ENCODE measurements at regions not wholly inside any gene's neighbourhood (a gene's known extent, or its start where the extent isn't known, plus 50 kb on each side); places are given as distances from the start of the nearest gene placed in this dataset.
"Not testable (repeated sequence)": the region's sequence is repeated elsewhere in the genome, so short reads cannot be mapped to it uniquely, and the experiment has no call there.

- H3K27me3 ChIP-seq (ENCODE audit: insufficient read depth, low read depth): no peaks in the 10 kb centered on the region
- H3K4me1 ChIP-seq (ENCODE audit: low read depth, poor library complexity, severe bottlenecking): no peaks in the 10 kb centered on the region
- H3K79me2 ChIP-seq (ENCODE audit: insufficient read depth, low read depth): no peaks in the 10 kb centered on the region
- no peaks in the 10 kb centered on the region for H4K20me1 ChIP-seq (ENCODE audit: insufficient read depth)
- H3K9ac ChIP-seq: no peak overlapping the region
- no peak overlapping the region for H2AFZ ChIP-seq (ENCODE audit: low read depth)
- no peaks in the 10 kb centered on the region for H3K36me3 ChIP-seq (ENCODE audit: insufficient read depth)
- H3K27ac ChIP-seq: no peak overlapping the region
- no peak overlapping the region for H3K4me2 ChIP-seq
- TF ChIP-seq CTCF (conservative IDR thresholded peaks at IDR 0.05; ENCODE audit: low read depth, low read length): no peak
- no peak overlapping the region for H3K4me3 ChIP-seq (IDR thresholded peaks at IDR 0.05; ENCODE audit: insufficient read depth, low read depth, low read length)
Observed at GRCh38 chr9:40914772-40915659, 213.5 kb downstream of the FOXD4L6 start.

DNA sequence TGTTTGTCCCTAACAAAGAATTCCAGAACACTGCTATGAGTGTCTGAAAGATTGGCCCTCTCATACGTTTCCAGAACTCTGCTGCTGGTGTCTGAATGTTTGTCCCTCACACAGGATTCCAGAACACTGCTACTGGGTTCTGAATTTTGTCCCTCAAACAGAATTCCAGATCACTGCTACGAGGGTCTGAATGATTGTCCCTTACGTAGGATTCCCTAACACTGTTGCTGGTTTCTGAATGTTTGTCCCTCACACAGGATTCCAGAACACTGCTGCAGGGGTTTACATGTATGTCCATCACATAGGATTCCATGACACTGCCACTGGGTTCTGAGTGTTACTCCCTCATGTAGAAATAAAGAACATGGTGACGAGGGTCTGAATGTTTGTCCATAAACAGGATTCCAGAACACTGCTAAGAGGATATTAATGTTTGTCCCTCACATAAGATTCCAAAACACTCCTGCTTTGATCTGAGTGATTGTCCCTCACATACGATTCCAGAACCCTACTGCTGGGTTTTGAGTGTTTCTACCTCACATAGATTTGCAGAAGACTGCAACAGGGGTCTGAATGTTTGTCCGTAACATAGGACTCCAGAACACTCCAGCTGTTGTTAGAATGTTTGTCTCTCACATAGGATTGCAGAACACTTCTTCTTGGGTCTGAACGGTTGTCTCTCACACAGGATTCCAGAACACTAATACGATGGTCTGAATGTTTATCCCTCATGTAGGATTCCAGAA is 214.4 kb downstream of the FOXD4L6 start:
- no peaks in the 10 kb centered on the region for H3K27me3 ChIP-seq (ENCODE audit: insufficient read depth, low read depth)
- H2AFZ ChIP-seq (ENCODE audit: low read depth): no peak overlapping the region
- H3K36me3 ChIP-seq (ENCODE audit: insufficient read depth): no peaks in the 10 kb centered on the region
- TF ChIP-seq CTCF (conservative IDR thresholded peaks at IDR 0.05; ENCODE audit: low read depth, low read length): no peak
- H3K4me2 ChIP-seq: no peak overlapping the region
- no peak overlapping the region for H3K4me3 ChIP-seq (IDR thresholded peaks at IDR 0.05; ENCODE audit: insufficient read depth, low read depth, low read length)
- no peaks in the 10 kb centered on the region for H3K4me1 ChIP-seq (ENCODE audit: low read depth, poor library complexity, severe bottlenecking)
- no peaks in the 10 kb centered on the region for H3K79me2 ChIP-seq (ENCODE audit: insufficient read depth, low read depth)
- H4K20me1 ChIP-seq (ENCODE audit: insufficient read depth): no peaks in the 10 kb centered on the region
- no peak overlapping the region for H3K9ac ChIP-seq
- H3K27ac ChIP-seq: no peak overlapping the region

DNA sequence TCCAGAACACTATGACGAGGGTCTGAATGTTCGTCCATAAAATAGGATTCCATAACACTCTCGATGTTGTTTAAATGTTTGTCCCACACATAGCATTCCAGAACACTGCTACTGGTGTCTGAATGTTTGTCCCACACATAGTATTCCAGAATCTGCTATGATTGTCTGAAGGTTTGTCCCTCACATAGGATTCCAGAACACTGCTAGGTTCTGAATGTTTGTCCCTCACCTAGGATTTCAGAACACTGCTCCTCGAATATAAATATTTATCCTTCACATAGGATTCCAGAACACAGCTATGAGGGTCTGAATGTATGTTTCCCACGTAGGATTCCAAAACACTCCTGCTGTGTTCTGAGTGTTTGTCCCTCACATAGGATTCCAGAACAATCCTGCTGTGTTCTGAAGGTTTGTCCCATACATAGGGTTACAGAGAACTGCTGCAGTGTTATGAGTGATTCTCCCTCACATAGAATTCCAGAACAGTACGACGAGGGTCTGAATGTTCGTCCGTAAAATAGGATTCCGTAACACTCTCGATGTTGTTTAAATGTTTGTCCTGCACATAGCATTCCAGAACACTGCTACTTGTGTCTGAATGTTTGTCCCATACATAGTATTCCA is 215.3 kb downstream of the FOXD4L6 start:
- no peak for TF ChIP-seq CTCF (conservative IDR thresholded peaks at IDR 0.05; ENCODE audit: low read depth, low read length)
- H3K79me2 ChIP-seq (ENCODE audit: insufficient read depth, low read depth): no peaks in the 10 kb centered on the region
- no peaks in the 10 kb centered on the region for H3K4me1 ChIP-seq (ENCODE audit: low read depth, poor library complexity, severe bottlenecking)
- H3K9ac ChIP-seq: no peak overlapping the region
- H2AFZ ChIP-seq (ENCODE audit: low read depth): no peak overlapping the region
- H3K4me3 ChIP-seq (IDR thresholded peaks at IDR 0.05; ENCODE audit: insufficient read depth, low read depth, low read length): no peak overlapping the region
- no peaks in the 10 kb centered on the region for H3K27me3 ChIP-seq (ENCODE audit: insufficient read depth, low read depth)
- H4K20me1 ChIP-seq (ENCODE audit: insufficient read depth): no peaks in the 10 kb centered on the region
- H3K4me2 ChIP-seq: no peak overlapping the region
- no peaks in the 10 kb centered on the region for H3K36me3 ChIP-seq (ENCODE audit: insufficient read depth)
- H3K27ac ChIP-seq: no peak overlapping the region

DNA sequence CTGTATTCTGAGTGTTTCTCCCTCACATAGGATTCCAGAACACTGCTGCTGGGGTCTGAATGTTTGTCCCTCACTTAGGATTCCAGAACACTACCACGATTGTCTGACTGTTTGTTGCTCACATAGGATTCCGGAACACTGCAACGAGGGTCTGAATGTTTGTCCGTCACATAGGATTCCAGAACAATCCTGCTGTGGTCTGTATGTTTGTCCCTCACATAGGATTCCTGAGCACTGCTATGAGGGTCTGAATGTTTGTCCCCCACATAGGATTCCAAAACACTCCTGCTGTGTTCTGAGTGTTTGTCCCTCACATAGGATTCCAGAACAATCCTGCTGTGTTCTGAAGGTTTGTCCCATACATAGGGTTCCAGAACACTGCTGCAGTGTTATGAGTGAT is 215.8 kb downstream of the FOXD4L6 start:
- H3K4me1 ChIP-seq (ENCODE audit: low read depth, poor library complexity, severe bottlenecking); H2AFZ ChIP-seq (ENCODE audit: low read depth); H3K27me3 ChIP-seq (ENCODE audit: insufficient read depth, low read depth); H3K4me3 ChIP-seq (IDR thresholded peaks at IDR 0.05; ENCODE audit: insufficient read depth, low read depth, low read length); H4K20me1 ChIP-seq (ENCODE audit: insufficient read depth); H3K9ac ChIP-seq; H3K79me2 ChIP-seq (ENCODE audit: insufficient read depth, low read depth); H3K27ac ChIP-seq; H3K36me3 ChIP-seq (ENCODE audit: insufficient read depth); H3K4me2 ChIP-seq: not testable (repeated sequence)

All from KMS-11 (cell line).